ENCODE measurements at regions not wholly inside any gene's neighbourhood (a gene's known extent, or its start where the extent isn't known, plus 50 kb on each side); places are given as distances from the start of the nearest gene placed in this dataset.

DNA sequence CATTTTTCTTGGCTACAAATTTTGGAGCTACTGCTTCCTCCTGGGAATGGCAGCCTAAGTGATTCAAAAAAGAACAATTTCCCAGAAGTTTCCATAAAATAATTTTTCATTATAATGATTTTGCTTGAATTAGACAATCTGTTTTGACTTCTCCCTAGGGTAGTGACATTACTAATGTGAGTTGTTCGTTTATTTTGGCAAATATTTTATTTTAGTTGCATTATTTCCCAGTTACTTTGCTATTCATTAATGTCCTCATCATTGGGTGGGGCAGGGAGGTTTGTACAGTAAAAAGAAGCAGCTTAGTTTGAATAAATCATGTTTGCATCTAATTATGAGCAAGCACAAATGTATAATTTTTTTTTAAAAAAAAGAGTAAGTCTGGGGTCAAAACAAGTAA is 686.6 kb downstream of the ROBO2 start:
- no peak overlapping the region for H3K9ac ChIP-seq (ENCODE audit: insufficient read depth, low read depth, low read length)
- in situ Hi-C loops (cut with HindIII; ENCODE audit: extremely low pct_ligation_motif_present, low pct_unique_long_range_greater_than_20kb), result no loop called here

DNA sequence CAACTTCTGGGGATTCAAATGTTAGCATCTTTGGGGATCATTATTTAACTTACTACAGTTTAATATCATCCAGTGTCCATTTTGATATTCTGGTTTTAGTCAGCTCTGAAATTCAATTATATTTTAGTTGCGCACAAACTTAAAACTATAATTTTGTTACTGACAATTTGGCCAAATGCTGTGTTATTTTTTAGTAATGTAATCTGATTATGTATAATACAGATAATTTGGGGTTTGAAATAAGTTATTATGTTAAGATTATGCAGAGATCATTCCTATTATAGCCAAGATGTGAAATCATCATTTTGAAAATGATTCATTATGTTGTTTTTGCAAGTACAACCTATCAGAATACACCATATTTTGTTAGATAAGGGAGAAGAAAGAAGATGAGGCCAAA is 706.1 kb downstream of the ROBO2 start:
- ATAC-seq (no peak), FAIRE-seq (no peak), DNase-seq (ENCODE audit: low spot score) (no peak)
- no peaks in the 10 kb centered on the region for H3K9me3 ChIP-seq (ENCODE audit: low read length)
- H3K4me3 ChIP-seq (replicated peaks in 1 of 3; ENCODE audit: insufficient read depth in 1 of 3, low read depth in 2 of 3, low read length in 3 of 3), result no peak overlapping the region
- no peak overlapping the region for H3K9ac ChIP-seq (ENCODE audit: insufficient read depth, low read depth, low read length)
- BruUV-seq (replicated peaks), result no TSS peak
- no peaks in the 10 kb centered on the region for H4K20me1 ChIP-seq (ENCODE audit: insufficient read depth, low read length)
- no peaks in the 10 kb centered on the region for H3K4me1 ChIP-seq (ENCODE audit: insufficient read depth, low read length)
- H2AFZ ChIP-seq (ENCODE audit: low read length), result no peak overlapping the region
- WGBS (ENCODE audit: low lambda C conversion rate), result 47% methylated on average over 1 of the region's 1 CpG
- POLR2A ChIA-PET, result no interaction called here
- no peak overlapping the region for H3K4me2 ChIP-seq (ENCODE audit: low read depth, low read length)
- no peaks in the 10 kb centered on the region for H3K36me3 ChIP-seq (replicated peaks in 1 of 2; ENCODE audit: control insufficient read depth in 1 of 2, insufficient read depth in 2 of 2, low read length in 2 of 2)
- intact Hi-C loops (cut with micrococcal nuclease; ENCODE audit: unreplicated experiment) (no loop called here), in situ Hi-C loops (cut with HindIII; ENCODE audit: extremely low pct_ligation_motif_present, low pct_unique_long_range_greater_than_20kb) (no loop called here)
- no peaks in the 10 kb centered on the region for H3K79me2 ChIP-seq (ENCODE audit: insufficient read depth, low read length)
- no peak overlapping the region for H3K27ac ChIP-seq (ENCODE audit: extremely low read length, insufficient read depth, low read length)
- H3K27me3 ChIP-seq (ENCODE audit: control insufficient read depth in 1 of 2, insufficient read depth in 2 of 2, low read length in 2 of 2), result no peaks in the 10 kb centered on the region
- CTCF ChIA-PET (ENCODE audit: low intra/inter-chr PET ratio, low total read pairs), result no interaction called here
- no peak for TF ChIP-seq SIX4 (CRISPR knock-in tag; IDR thresholded peaks at IDR 0.05)
- TF ChIP-seq, protein P1, sequence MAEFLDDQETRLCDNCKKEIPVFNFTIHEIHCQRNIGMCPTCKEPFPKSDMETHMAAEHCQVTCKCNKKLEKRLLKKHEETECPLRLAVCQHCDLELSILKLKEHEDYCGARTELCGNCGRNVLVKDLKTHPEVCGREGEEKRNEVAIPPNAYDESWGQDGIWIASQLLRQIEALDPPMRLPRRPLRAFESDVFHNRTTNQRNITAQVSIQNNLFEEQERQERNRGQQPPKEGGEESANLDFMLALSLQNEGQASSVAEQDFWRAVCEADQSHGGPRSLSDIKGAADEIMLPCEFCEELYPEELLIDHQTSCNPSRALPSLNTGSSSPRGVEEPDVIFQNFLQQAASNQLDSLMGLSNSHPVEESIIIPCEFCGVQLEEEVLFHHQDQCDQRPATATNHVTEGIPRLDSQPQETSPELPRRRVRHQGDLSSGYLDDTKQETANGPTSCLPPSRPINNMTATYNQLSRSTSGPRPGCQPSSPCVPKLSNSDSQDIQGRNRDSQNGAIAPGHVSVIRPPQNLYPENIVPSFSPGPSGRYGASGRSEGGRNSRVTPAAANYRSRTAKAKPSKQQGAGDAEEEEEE (CRISPR knock-in tag; IDR thresholded peaks at IDR 0.05; ENCODE audit: borderline replicate concordance), result no peak
- TF ChIP-seq KLF6 (CRISPR knock-in tag; IDR thresholded peaks at IDR 0.05), result no peak
- TF ChIP-seq GMEB2 (CRISPR knock-in tag; IDR thresholded peaks at IDR 0.05; ENCODE audit: low read depth), result no peak
- no peak for TF ChIP-seq KLF12 (CRISPR knock-in tag; IDR thresholded peaks at IDR 0.05; ENCODE audit: borderline replicate concordance)
- no peak for TF ChIP-seq ZNF333 (CRISPR knock-in tag; IDR thresholded peaks at IDR 0.05; ENCODE audit: borderline replicate concordance)
- TF ChIP-seq ZSCAN29 (CRISPR knock-in tag; conservative IDR thresholded peaks at IDR 0.05), result no peak
- no peak for TF ChIP-seq ZNF709 (CRISPR knock-in tag; IDR thresholded peaks at IDR 0.05)
- no peak for TF ChIP-seq ZNF580 (CRISPR knock-in tag; IDR thresholded peaks at IDR 0.05; ENCODE audit: borderline replicate concordance, low read depth)
- no peak for TF ChIP-seq ZNF18 (CRISPR knock-in tag; IDR thresholded peaks at IDR 0.05; ENCODE audit: insufficient replicate concordance)

More for the DNA sequence above, 686.6 kb downstream of the ROBO2 start:
- POLR2A ChIA-PET, result no interaction called here
- H3K27ac ChIP-seq (ENCODE audit: extremely low read length, insufficient read depth, low read length), result no peak overlapping the region
- H3K27me3 ChIP-seq (ENCODE audit: control insufficient read depth in 1 of 2, insufficient read depth in 2 of 2, low read length in 2 of 2), result no peaks in the 10 kb centered on the region
- no peak overlapping the region for H3K4me3 ChIP-seq (replicated peaks in 1 of 3; ENCODE audit: insufficient read depth in 1 of 3, low read depth in 2 of 3, low read length in 3 of 3)
- FAIRE-seq (no peak), DNase-seq (ENCODE audit: low spot score) (no peak), ATAC-seq (no peak)
- H3K4me2 ChIP-seq (ENCODE audit: low read depth, low read length), result no peak overlapping the region
- H3K4me1 ChIP-seq (ENCODE audit: insufficient read depth, low read length), result no peaks in the 10 kb centered on the region
- H4K20me1 ChIP-seq (ENCODE audit: insufficient read depth, low read length), result no peaks in the 10 kb centered on the region
- H2AFZ ChIP-seq (ENCODE audit: low read length), result no peak overlapping the region
- intact Hi-C loops (cut with micrococcal nuclease; ENCODE audit: unreplicated experiment), result no loop called here
- BruUV-seq (replicated peaks), result no TSS peak
- WGBS (ENCODE audit: low lambda C conversion rate), result 0% methylated on average over 1 of the region's 1 CpG
- CTCF ChIA-PET (ENCODE audit: low intra/inter-chr PET ratio, low total read pairs), result no interaction called here
- no peaks in the 10 kb centered on the region; the same call in 1 of the 2 replicates for H3K9me3 ChIP-seq (ENCODE audit: low read length)
- no peaks in the 10 kb centered on the region for H3K79me2 ChIP-seq (ENCODE audit: insufficient read depth, low read length)
- TF ChIP-seq, protein P2, sequence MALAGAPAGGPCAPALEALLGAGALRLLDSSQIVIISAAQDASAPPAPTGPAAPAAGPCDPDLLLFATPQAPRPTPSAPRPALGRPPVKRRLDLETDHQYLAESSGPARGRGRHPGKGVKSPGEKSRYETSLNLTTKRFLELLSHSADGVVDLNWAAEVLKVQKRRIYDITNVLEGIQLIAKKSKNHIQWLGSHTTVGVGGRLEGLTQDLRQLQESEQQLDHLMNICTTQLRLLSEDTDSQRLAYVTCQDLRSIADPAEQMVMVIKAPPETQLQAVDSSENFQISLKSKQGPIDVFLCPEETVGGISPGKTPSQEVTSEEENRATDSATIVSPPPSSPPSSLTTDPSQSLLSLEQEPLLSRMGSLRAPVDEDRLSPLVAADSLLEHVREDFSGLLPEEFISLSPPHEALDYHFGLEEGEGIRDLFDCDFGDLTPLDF (CRISPR knock-in tag; IDR thresholded peaks at IDR 0.05), result no peak
- TF ChIP-seq ZNF572 (CRISPR knock-in tag; IDR thresholded peaks at IDR 0.05), result no peak
- TF ChIP-seq STAT5B (CRISPR knock-in tag; IDR thresholded peaks at IDR 0.05), result no peak
- no peak for TF ChIP-seq ELF3 (CRISPR knock-in tag; IDR thresholded peaks at IDR 0.05)
- no peak for TF ChIP-seq ZNF367 (CRISPR knock-in tag; IDR thresholded peaks at IDR 0.05; ENCODE audit: borderline replicate concordance)
- no peaks in the 10 kb centered on the region for H3K36me3 ChIP-seq (replicated peaks in 1 of 2; ENCODE audit: control insufficient read depth in 1 of 2, insufficient read depth in 2 of 2, low read length in 2 of 2)
